ENCODE measurements at regions not wholly inside any gene's neighbourhood (a gene's known extent, or its start where the extent isn't known, plus 50 kb on each side); places are given as distances from the start of the nearest gene placed in this dataset.
A peak's percentile ranks its signal among the peaks of the same experiment; 100 is the strongest.

DNA sequence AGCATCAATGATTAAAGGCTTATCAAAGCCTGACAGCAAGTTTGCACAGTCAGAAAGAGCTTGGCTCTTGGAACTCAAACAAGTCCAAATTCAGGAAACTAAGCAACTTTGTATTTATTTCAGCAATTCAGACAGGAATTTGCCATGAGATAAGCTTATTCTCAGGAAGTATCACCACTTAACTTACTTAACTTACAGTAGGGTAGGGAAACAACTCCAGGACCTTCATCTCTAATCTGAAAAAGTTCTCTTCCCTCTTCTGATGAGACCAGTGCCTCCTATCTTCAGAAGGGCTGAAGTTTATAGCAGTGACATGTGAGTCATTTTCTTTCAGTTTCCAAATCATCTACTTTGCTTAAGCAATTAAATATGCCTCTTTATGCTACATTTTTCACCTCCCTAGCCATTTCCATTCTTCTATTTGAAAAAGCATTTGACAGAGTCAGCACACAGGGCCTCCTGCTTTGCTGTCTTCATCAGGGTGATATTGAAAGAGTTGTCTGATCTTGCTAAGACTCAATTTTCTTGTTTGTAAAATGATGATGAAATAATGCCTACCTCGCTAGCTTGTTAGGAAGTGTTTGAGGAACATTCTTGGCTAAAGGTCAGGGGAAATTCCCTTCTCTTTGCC is 389.5 kb downstream of the RND3 start:
- ATAC-seq (ENCODE audit: low FRiP score) (peak; percentile 56), DNase-seq (ENCODE audit: low spot score) (no peak)
- TF ChIP-seq, protein P1, sequence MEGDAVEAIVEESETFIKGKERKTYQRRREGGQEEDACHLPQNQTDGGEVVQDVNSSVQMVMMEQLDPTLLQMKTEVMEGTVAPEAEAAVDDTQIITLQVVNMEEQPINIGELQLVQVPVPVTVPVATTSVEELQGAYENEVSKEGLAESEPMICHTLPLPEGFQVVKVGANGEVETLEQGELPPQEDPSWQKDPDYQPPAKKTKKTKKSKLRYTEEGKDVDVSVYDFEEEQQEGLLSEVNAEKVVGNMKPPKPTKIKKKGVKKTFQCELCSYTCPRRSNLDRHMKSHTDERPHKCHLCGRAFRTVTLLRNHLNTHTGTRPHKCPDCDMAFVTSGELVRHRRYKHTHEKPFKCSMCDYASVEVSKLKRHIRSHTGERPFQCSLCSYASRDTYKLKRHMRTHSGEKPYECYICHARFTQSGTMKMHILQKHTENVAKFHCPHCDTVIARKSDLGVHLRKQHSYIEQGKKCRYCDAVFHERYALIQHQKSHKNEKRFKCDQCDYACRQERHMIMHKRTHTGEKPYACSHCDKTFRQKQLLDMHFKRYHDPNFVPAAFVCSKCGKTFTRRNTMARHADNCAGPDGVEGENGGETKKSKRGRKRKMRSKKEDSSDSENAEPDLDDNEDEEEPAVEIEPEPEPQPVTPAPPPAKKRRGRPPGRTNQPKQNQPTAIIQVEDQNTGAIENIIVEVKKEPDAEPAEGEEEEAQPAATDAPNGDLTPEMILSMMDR (IDR thresholded peaks at IDR 0.05): no peak

- no peak for DNase-seq (ENCODE audit: low spot score)
- peak; percentile 5 for ATAC-seq (ENCODE audit: low FRiP score)
- TF ChIP-seq, protein P1 (IDR thresholded peaks at IDR 0.05): no peak
These were observed 390.1 kb downstream of the RND3 start for GRCh38 chr2:150097402-150097801.

DNA sequence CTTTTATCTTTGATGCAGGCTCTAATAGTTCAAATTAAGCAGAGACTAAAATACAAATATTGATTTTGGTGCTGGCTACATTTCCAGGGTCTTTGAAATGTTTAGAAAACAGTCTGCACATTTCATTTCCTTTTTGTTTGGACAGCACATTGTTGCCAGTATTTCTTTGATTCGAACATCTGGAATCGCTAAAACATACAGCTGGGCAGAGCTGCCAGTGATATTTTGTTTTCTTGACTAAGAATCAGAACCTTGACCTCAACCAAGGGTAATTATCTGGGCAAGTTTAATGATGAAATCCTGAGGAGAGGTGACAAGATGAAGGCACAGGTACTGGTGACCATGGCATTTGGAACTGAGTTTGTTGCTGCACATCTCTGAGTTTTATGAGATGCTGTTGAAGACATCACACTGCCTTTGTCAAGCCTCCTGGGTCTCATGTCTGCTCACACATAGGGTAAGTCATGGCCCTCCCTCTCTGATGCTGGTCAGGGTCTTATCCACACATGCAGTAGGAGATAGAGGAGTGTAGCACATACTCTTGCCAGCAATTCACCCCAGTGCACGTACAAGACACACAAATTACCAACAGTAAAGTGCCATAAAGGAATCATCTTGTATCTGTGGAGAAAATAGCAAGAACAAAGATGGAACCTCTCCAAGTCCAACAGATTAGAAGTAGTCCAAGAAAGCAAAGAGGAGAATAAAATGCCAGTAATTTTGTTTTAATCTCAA is 391.9 kb downstream of the RND3 start:
- DNase-seq (ENCODE audit: low spot score) (no peak), ATAC-seq (ENCODE audit: low FRiP score) (no peak)
- TF ChIP-seq, protein P1 (IDR thresholded peaks at IDR 0.05): no peak

GRCh38 chr2:150091846-150092245 is 395.6 kb downstream of the RND3 start:
- ATAC-seq (ENCODE audit: low FRiP score): no peak
- TF ChIP-seq, protein P1 (IDR thresholded peaks at IDR 0.05): no peak
- DNase-seq (ENCODE audit: low spot score): no peak

- DNase-seq (ENCODE audit: low spot score): no peak
- TF ChIP-seq, protein P1 (IDR thresholded peaks at IDR 0.05): no peak
- no peak for ATAC-seq (ENCODE audit: low FRiP score)
These were observed 397.4 kb downstream of the RND3 start for GRCh38 chr2:150090031-150090430.

DNA sequence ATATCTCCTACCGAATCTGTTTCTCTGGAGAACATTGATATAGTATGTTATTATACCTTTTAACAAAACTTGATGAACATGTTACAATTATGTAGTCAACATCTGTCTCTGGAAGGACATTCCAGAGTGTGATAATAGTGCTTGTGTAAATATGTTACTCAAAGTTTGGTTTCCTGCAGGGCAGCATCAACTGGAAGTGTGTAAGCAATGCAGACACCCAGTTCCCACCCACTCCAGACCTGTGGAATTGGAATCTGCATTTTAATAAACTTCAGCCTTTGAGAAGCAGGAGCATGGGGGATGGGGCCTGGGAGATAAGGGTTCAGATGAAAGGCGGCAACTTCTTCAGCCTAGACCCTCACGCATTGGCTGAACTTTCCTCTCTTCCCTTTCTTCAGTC is 398.9 kb downstream of the RND3 start:
- TF ChIP-seq, protein P1 (IDR thresholded peaks at IDR 0.05): no peak
- ATAC-seq (ENCODE audit: low FRiP score) (no peak), DNase-seq (ENCODE audit: low spot score) (no peak)

GRCh38 chr2:150085478-150085877 is 402.0 kb downstream of the RND3 start:
- TF ChIP-seq, protein P1 (IDR thresholded peaks at IDR 0.05): no peak
- DNase-seq (ENCODE audit: low spot score): no peak
- ATAC-seq (ENCODE audit: low FRiP score): no peak

Data from omental fat pad (tissue), 3 donors.